ENCODE measurements at regions not wholly inside any gene's neighbourhood (a gene's known extent, or its start where the extent isn't known, plus 50 kb on each side); places are given as distances from the start of the nearest gene placed in this dataset.

- TF ChIP-seq CTCF (IDR thresholded peaks at IDR 0.05), result peak in 2 of 6 experiments; percentile 9 to 12
- no peak for TF ChIP-seq POLR2A (IDR thresholded peaks at IDR 0.05)
Measured at GRCh38 chr14:106491851-106492250, 965.5 kb downstream of the TMEM121 start.
